Duodenal mucosa (tissue), 2 donors: ENCODE measurements at regions not wholly inside any gene's neighbourhood (a gene's known extent, or its start where the extent isn't known, plus 50 kb on each side); places are given as distances from the start of the nearest gene placed in this dataset.

Source experiments
- H3K27ac ChIP-seq: one replicate; pipeline ENCODE4 v1.7.0; 2013; ENCODE audit warnings: low read depth, low read length
- H3K27me3 ChIP-seq, 2 donors: one replicate each; pipeline ENCODE4 v1.7.0; 2013; ENCODE audit warnings: low read length in 2 of 2, control low read depth in 1 of 2; ENCODE audit not compliant: insufficient read depth in 2 of 2, control insufficient read depth in 1 of 2
- H3K36me3 ChIP-seq, 2 donors: one replicate each; pipeline ENCODE4 v1.7.0; 2013; ENCODE audit warnings: low read length in 2 of 2, control low read depth in 1 of 2; ENCODE audit not compliant: insufficient read depth in 2 of 2, control insufficient read depth in 1 of 2
- H3K4me1 ChIP-seq, 2 donors: one replicate each; pipeline ENCODE4 v1.7.0; 2013; ENCODE audit warnings: low read length in 2 of 2, control low read depth in 1 of 2; ENCODE audit not compliant: insufficient read depth in 2 of 2, control insufficient read depth in 1 of 2
- H3K4me3 ChIP-seq, 2 donors: one replicate each; pipeline ENCODE4 v1.7.0; 2013; ENCODE audit warnings: low read length in 2 of 2, low read depth in 1 of 2
- H3K9ac ChIP-seq, 2 donors: one replicate each; pipeline ENCODE4 v1.7.0; 2013; ENCODE audit warnings: low read length in 2 of 2, low read depth in 1 of 2
- H3K9me3 ChIP-seq, 2 donors: one replicate each; pipeline ENCODE4 v1.7.0; 2013; ENCODE audit warnings: low read length in 2 of 2, control low read depth in 1 of 2; ENCODE audit not compliant: control insufficient read depth in 1 of 2

DNA sequence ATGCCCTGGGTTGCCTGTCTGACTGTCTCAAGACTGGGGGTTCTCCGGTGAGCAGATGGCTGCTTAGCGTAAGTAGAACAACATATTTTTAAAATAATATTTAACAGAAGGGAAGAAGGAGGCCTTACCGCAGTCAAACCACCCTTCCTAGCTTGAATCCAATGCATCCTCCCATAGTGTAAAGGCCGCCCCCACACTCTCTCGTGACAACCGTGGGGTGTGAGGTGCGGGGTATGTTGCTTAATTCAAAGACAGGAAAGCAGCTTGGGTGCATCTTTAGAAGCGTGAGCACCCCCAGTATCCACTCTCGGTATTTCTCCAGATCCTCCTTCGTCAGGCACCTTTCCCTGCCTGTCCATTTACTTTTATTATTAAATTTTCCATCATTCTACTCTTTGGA is 501.2 kb upstream of the CDH4 start:
- no peak overlapping the region for H3K27ac ChIP-seq
- H3K9ac ChIP-seq = no peak overlapping the region
- H3K4me3 ChIP-seq = no peak overlapping the region
- H3K27me3 ChIP-seq = no peaks in the 10 kb centered on the region
- peaks cover 0 to 22% of the 10 kb centered on the region in 2 donors for H3K9me3 ChIP-seq
- no peaks in the 10 kb centered on the region for H3K4me1 ChIP-seq
- H3K36me3 ChIP-seq = no peaks in the 10 kb centered on the region

DNA sequence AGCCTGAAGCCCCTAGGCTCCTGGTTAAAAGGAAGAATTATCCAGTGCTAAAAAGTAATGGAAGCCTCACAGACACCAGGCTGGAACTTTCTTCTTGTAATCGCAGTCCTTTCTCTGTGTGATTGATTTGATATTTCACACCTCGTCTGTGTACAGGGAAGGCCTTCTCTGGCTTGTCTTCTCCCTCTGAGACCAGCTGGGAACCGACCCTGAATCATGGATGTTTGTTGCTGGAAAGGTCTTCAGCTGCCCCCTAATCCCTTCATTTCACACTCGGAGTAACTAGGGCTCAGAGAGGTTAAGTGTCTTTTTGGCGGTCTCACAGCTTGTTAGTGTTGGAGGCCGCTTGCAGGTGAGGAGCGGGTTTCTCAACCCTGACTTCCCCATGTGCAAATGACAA is 500.2 kb upstream of the CDH4 start:
- Histone ChIP-seq H3K9ac (no peak overlapping the region), H3K4me1 (no peaks in the 10 kb centered on the region), H3K27ac (no peak overlapping the region), H3K4me3 (no peak overlapping the region), H3K36me3 (no peaks in the 10 kb centered on the region), H3K27me3 (no peaks in the 10 kb centered on the region), H3K9me3 (peaks cover 0 to 22% of the 10 kb centered on the region in 2 donors)

DNA sequence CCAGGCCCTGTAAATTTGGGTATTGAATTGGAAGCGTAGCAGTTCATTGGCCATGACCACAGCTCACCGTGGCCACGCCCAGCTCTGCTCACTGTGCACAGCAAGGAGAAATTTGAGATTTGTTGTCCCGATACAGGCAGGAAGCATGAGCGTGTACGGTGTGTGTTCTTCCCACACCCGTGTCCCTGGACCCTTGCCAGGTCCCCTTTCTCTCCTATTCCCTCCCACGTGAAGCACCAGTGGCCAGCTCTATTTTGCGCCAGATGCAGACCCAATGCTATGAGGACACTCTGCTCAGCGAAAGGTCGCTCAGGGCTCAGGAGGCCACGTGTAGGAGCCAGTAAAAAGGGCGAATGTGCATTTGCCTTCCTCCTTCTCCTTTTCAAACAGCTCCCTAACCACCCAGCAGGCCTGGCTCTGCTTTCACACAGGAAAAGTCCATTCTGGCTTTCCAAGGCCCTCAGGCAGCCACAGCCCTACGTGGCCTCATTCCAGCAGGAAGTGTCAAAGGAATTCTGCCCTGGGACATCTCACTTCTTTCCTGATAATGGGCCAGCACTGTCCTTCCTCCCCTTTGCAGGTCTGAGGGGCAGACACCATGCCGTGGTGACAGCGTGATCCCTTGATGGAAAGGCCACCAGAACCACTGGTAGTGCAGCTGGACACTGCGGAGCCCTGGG is 499.2 kb upstream of the CDH4 start:
- Histone ChIP-seq H3K27ac (no peak overlapping the region), H3K36me3 (no peaks in the 10 kb centered on the region), H3K4me3 (no peak overlapping the region), H3K9ac (no peak overlapping the region), H3K9me3 (peaks cover 0 to 16% of the 10 kb centered on the region in 2 donors), H3K4me1 (no peaks in the 10 kb centered on the region), H3K27me3 (no peaks in the 10 kb centered on the region)

DNA sequence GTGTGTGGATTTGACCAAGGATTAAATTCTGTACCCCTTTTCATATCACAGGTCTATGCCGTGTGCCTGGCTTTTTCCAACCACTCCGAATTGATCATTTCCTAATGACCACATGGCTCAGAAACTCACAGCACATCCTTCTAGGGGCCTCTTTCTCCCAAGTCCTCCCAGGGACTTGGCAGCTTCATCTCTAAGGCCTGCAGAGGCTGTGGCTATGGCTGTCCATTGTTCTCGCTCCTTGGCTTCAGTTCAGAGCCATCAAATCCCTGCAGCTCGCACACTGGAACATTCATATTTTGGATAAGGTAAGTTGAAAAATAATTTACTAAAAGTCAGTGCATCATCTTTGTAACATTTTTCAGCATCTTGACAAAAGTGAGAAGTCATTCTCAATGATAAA is 497.2 kb upstream of the CDH4 start:
- Histone ChIP-seq H3K27ac (no peak overlapping the region), H3K36me3 (no peaks in the 10 kb centered on the region), H3K27me3 (no peaks in the 10 kb centered on the region), H3K4me1 (no peaks in the 10 kb centered on the region), H3K9ac (no peak overlapping the region), H3K9me3 (peaks cover 0 to 16% of the 10 kb centered on the region in 2 donors), H3K4me3 (no peak overlapping the region)

DNA sequence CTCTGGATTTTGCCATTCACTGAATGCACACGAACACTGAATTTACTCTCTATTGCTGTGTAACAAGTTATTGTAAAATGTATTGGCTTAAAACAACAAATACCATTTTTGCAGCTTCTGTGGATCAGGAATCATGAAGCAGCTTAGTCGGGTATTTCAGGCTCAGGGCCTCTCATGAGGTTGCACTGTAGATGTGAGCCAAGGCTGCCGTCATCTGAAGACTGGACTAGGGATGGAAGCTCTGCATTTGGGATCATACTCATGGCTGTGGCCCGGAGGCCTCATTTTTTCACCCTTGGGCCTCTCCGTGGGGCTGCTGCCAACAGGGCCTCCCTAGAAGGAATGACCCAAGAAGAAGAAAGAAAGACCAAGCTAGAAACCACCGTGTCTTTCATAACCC is 492.4 kb upstream of the CDH4 start:
- H3K27me3 ChIP-seq = no peaks in the 10 kb centered on the region
- no peak overlapping the region for H3K4me3 ChIP-seq
- H3K27ac ChIP-seq = no peak overlapping the region
- no peaks in the 10 kb centered on the region for H3K4me1 ChIP-seq
- H3K36me3 ChIP-seq = no peaks in the 10 kb centered on the region
- H3K9me3 ChIP-seq = peaks cover 0 to 11% of the 10 kb centered on the region in 2 donors
- H3K9ac ChIP-seq = no peak overlapping the region

DNA sequence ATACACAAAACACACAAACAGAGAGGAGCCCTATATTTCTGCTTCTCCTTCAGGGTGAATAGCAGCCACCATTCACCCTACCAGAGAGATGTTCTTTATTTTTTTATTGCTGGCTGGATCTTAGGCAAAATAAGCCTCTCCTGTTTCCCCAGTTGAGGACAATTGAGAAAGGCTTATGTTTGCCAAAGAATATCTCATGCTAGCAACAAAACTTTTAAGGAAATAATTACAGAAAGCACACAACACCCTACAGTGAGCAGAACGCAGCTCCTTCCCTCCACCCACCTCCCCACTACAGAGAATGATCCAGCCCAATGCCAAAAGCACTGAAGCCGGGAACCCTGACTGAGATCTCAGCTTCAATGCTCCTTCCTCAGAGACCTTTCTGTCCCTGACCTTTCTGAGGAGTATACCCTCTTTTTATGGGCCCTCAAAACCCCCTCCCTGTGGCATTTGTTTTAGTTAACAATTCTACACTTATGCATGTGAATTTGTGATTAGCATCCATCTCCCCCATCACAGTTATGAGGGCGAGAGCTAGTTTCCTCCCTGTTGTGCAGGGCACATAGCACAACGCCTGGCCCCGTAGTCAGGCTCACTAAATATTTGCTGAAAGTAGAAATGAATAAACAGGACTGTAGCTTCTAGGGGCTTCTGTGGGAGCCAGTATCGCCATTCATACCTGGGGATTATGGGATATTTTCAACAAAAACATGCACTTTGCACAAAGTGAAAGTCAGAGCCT is 491.6 kb upstream of the CDH4 start:
- Histone ChIP-seq H3K4me1 (no peaks in the 10 kb centered on the region), H3K27me3 (no peaks in the 10 kb centered on the region), H3K9ac (no peak overlapping the region), H3K36me3 (no peaks in the 10 kb centered on the region), H3K27ac (no peak overlapping the region), H3K9me3 (peaks cover 0 to 12% of the 10 kb centered on the region in 2 donors), H3K4me3 (no peak overlapping the region)

DNA sequence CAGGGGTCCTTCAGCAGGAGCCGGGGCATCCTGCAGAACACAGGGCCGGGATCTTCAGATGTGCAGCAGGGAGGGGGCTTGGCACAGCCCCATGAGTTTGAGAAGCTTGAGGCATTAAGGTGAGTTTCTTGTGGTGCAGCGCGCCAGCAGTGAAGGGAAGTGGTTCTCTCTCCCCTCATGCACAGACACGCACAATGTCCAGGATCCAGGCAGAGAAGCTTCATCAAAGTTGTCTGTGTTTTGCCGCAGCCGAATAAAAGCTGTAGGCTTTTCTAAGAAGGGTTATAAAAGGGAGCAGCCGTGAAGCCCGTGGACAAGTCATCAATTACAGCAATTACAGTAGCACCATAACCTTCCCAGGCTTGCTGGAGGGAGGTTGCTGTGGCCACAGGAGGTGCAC is 491.0 kb upstream of the CDH4 start:
- Histone ChIP-seq H3K9ac (no peak overlapping the region), H3K27ac (no peak overlapping the region), H3K4me3 (no peak overlapping the region), H3K27me3 (no peaks in the 10 kb centered on the region), H3K4me1 (no peaks in the 10 kb centered on the region), H3K9me3 (peaks cover 0 to 12% of the 10 kb centered on the region in 2 donors), H3K36me3 (no peaks in the 10 kb centered on the region)

DNA sequence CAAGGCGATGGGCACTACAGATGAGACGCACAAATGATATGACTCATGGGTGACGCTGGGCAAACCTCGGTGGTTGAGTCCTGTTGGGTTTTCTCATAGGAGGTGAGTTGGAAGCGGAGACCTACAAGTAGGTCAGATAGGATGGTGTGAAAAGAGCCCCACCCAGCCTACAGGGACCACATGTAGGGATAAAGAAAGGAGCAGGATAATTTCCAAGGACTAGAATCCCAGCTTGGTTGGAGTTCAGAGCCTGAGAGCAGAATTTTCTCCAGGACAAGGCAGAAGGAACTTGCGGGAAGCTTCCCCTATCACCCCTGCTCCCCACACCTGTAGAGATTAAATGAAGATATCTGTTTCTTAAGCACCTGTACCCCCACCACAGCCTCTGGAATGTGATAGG is 489.7 kb upstream of the CDH4 start:
- H3K27ac ChIP-seq = no peak overlapping the region
- peaks cover 0 to 12% of the 10 kb centered on the region in 2 donors for H3K9me3 ChIP-seq
- no peaks in the 10 kb centered on the region for H3K27me3 ChIP-seq
- H3K4me1 ChIP-seq = no peaks in the 10 kb centered on the region
- H3K9ac ChIP-seq = no peak overlapping the region
- no peaks in the 10 kb centered on the region for H3K36me3 ChIP-seq
- no peak overlapping the region for H3K4me3 ChIP-seq

DNA sequence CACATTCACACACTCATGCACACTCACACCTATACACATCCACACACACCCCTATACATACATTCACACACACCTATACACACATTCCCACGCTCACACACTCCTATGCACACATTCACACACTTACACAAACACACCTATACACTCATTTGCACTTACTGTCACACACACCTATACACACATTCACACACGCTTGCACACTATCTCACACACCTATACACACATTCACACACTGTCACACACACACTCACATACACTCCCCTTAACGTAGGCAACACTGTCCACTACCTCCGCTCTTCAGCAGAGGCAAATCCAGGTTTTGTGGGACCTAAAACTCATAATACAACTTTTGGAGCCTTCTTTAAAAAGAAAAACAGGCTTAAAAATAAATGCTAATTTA is 487.7 kb upstream of the CDH4 start:
- Histone ChIP-seq H3K4me1 (no peaks in the 10 kb centered on the region), H3K9me3 (peaks cover 0 to 10% of the 10 kb centered on the region in 2 donors), H3K4me3 (no peak overlapping the region), H3K27ac (no peak overlapping the region), H3K9ac (no peak overlapping the region), H3K36me3 (no peaks in the 10 kb centered on the region), H3K27me3 (no peaks in the 10 kb centered on the region)

DNA sequence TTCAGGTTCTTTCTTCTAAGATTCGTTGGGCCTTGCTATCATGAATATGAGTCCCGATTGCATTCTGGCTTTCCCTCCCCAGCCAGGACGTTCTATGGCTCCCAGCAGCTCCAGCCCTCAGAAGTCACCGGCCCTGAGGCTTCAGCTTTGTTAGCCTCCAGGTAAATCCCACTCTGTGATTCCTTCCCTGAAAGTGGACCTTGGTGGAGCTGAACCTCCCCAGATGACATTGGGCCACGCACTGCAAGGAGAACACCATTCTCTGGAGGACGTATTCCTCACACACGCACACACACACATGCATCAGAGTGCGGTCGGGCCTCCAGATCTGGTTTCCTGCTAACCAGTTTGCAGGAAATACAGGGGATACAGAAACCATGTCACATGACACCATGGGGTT is 487.3 kb upstream of the CDH4 start:
- H3K27me3 ChIP-seq = no peaks in the 10 kb centered on the region
- H3K36me3 ChIP-seq = no peaks in the 10 kb centered on the region
- H3K9ac ChIP-seq = no peak overlapping the region
- peaks cover 0 to 9% of the 10 kb centered on the region in 2 donors for H3K9me3 ChIP-seq
- H3K4me3 ChIP-seq = no peak overlapping the region
- no peaks in the 10 kb centered on the region for H3K4me1 ChIP-seq
- H3K27ac ChIP-seq = no peak overlapping the region
